HCT116 (cell line): ENCODE measurements at regions not wholly inside any gene's neighbourhood (a gene's known extent, or its start where the extent isn't known, plus 50 kb on each side); places are given as distances from the start of the nearest gene placed in this dataset.

Experiments used
- CTCF ChIP-seq, 3 experiments: fragments of 200-600 bp in 1 of 3; sonication (generic) in 1 of 3; IDR thresholded peaks in 2 of 3; conservative IDR thresholded peaks in 1 of 3; 2 replicates each; pipeline ENCODE4 v1.5.1; 2012 to 2017; ENCODE audit warnings: low read depth in 2 of 3, low read length in 2 of 3, antibody characterized with exemption in 1 of 3, borderline replicate concordance in 1 of 3, control low read depth in 1 of 3, mild to moderate bottlenecking in 1 of 3, mixed read lengths in 1 of 3, mixed run types in 1 of 3, moderate library complexity in 1 of 3; ENCODE audit not compliant: insufficient read depth in 1 of 3
- MAX ChIP-seq: IDR thresholded peaks from 2 replicates; pipeline ENCODE4 v1.6.1; 2012
- SP1 ChIP-seq: IDR thresholded peaks from 2 replicates; pipeline ENCODE4 v1.6.1; 2012; ENCODE audit warnings: low read depth
- TCF7L2 ChIP-seq: IDR thresholded peaks from 2 replicates; pipeline ENCODE4 v1.7.0; 2011; ENCODE audit warnings: borderline replicate concordance, inconsistent platforms; ENCODE audit not compliant: insufficient read depth, insufficient read length; ENCODE audit errors: extremely low read depth

- TF ChIP-seq TCF7L2 = no peak
- no peak for TF ChIP-seq CTCF (IDR thresholded peaks at IDR 0.05 in 2 of 3, conservative IDR thresholded peaks at IDR 0.05 in 1 of 3; ENCODE audit: borderline replicate concordance in 1 of 3, insufficient read depth in 1 of 3, low read depth in 2 of 3, low read length in 2 of 3)
- TF ChIP-seq SP1 = no peak
- no peak for TF ChIP-seq MAX
Measured at GRCh38 chr13:67318860-67319259, 88.7 kb upstream of the PCDH9 start.
